HG02642 (cell line): ENCODE measurements at regions not wholly inside any gene's neighbourhood (a gene's known extent, or its start where the extent isn't known, plus 50 kb on each side); places are given as distances from the start of the nearest gene placed in this dataset.

Experiments
- ATAC-seq: cut with Tn5 transposase; IDR thresholded peaks from one replicate; pipeline ENCODE4 v1.9.1; 2021; ENCODE audit warnings: mild to moderate bottlenecking; ENCODE audit not compliant: unreplicated experiment, poor library complexity

DNA sequence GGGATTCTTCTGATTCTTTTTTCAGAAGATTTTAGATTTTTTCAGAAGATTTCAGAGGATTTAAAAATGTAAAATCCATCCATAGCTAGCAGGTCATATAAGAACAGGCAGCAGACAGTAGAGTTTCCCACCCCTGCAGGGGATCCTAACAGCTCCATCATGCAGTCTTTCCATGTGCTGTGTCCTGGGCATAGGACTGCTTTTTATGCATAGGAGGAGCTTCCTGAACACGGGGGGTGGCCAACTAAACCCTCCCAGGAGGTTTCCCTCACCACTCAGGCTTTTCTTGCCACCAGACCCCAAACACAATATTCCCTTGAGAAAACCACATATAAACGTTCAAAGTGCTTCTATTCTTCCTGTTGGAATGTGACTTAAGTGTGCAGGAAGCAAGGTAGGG, 90.1 kb upstream of the TNR start:
- no peak for ATAC-seq

DNA sequence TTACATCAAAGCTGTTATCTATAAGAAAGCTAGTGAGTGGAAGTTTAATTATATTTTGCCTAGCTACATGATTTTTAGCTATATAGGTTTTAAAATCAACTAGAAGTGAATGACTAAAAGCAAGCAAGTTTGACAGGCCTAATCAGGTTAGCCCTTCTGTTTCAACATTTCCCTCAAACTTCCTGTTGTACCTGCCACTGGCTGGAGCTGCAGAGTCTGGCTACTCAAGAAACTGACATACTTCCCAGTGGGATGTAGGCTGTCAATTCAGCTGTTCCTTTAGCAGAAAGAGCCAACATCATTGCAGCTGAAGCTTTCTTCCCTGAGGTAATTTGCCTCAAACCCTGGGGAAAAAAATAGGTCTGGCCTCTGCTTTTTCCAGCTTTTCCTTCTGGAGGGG, 87.1 kb upstream of the TNR start:
- no peak for ATAC-seq

DNA sequence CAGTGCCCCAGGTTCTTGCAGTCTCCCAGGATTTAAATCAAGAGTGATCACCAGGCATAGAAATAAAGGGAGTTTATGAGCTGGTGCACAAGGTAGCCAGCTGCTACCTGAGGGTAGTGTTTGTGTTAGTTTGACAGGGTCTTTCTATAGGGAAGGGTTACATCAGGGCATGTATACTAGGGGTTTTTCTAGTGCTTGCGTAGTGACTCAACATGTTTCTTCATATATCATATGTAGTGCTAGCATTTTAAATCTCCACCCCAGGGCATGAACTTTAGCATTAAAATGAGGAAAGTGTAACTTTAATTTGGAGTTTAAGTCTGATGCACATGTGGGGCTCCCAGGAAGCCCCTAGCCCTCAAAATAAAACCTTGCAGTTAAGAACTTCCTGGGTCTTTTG, 86.5 kb upstream of the TNR start:
- ATAC-seq, result no peak

DNA sequence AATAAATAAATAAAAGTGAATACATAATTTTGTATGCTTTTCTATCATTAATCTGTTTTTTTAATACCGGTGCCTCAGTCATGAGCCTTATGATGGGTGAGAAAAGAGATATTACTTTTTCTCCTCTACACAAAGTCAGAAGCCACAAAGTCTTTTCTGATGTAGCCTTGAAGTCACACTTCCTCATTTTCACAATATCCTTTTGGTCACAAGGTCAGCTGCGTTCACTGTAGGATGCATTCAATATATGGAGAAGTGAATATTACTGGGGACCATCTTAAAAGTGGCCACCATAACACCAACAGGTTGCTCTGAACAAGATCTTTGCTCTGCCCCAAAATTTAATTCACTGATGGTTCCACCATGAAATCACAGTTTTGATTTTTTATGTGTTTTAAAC, 83.3 kb upstream of the TNR start:
- ATAC-seq, result no peak

DNA sequence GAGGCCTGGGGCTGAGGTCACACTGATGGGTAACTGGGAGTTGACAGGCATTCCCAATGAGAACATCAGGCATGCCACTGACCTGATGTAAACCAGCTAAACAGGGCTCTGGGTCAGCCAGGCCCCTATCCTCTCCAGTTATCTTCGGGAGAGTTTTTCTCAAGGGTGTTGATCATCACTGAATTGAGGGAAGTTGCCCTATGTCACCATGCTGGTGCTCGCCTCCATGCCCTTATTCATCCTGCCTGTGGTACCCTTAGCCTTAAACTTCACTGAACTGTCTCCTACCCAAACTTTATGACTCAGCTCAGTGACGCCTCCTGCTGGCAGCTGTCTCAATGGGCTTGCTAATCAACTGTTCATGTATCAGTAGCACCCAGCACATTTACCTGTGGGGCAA, 80.7 kb upstream of the TNR start:
- no peak for ATAC-seq

DNA sequence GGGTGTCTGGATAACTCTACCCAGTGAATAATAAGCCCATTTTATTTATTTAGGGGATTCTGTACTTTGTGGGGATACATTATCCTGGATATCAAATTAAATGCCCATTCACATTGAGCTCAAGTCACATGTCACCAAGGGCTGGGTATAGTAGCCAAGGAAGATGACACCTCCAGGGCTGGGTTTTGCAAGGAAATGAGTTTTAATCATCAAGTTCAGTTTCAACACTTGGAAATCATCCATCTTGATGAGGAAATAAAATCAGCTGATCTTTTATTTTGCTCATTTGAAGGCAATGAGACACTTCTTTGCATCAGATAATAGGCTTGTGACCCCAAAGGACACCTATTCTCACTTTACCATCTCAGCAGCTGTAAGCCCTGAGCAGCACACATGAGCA, 80.0 kb upstream of the TNR start:
- ATAC-seq, result no peak

DNA sequence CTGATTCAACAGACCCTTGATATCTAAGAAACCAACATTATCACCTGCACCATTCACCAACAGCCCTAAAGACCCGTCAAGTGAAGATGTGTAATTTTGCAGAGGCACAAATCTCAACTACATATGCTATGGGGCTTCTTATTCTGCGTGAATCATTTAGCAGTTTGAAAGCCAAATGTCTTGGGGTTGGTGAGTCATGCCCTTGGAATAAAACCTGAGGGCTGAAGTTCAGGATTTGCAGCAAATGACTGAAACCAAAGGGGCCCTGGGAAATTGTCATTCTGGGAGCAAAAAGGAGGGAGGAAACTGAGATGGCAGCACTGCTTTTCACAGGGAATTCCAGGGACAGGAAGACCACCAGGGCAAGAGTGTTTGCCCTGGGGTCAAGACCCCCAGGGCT, 79.2 kb upstream of the TNR start:
- ATAC-seq, result no peak

DNA sequence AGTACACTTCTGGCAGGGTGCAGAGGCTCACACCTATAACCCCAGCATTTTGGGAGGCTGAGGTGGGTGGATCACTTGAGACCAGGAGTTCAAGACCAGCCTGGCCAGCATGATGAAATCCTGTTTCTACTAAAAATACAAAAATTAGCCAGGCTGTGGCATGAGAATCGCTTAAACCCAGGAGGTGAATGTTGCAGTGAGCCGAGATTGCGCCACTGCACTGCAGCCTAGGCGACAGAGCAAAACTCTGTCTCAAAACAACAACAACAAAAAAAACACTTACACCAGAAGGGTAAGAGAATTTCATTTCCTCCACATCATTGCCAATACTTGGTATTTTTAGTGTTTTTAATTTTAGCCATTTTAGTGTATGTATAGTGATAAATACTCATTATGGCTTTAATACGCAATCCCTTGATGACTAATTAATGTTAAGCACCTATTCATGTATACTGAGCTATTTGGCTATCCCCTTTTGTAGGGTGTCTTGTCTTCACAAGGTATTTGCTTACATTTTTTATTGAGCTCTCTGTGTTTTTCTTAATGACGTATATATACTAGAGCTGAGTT, 77.1 kb upstream of the TNR start:
- no peak for ATAC-seq

DNA sequence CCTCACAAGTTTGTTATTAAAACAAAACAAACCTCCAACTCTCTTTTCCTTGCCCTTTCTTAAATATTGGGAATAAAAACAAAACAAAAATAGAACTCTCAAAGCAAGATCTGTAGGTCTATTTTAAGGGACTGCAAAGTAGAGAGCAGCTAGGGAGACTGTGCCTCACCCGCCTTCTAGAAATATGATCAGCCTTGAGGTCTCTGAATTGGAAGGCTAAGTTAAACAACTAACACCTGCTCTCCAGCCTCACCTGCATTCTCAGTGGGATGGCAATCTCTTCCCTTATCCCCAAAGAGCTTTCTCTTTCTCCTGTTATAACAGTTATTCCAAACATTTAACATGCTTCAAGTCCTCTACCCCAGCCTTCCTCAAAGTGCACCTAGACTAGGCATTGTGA, 75.5 kb upstream of the TNR start:
- no peak for ATAC-seq

DNA sequence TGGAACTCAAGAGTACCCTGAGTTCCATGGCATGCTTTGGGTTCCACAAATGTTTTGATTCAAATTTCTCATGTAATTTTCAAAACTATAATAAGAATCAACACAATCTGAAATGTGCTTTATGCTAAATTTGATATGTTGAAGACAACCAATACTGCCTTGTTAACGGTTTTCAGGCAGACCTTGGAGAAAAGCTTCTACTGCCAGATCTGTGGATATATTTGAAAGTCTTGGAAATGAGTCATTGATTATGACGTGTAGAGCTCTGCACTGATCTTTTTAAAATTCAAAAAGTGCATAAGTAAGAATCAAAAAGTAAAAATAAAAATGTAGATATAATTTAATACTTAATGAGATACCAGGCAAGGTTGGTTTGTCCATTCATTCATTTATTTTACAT, 74.0 kb upstream of the TNR start:
- no peak for ATAC-seq

DNA sequence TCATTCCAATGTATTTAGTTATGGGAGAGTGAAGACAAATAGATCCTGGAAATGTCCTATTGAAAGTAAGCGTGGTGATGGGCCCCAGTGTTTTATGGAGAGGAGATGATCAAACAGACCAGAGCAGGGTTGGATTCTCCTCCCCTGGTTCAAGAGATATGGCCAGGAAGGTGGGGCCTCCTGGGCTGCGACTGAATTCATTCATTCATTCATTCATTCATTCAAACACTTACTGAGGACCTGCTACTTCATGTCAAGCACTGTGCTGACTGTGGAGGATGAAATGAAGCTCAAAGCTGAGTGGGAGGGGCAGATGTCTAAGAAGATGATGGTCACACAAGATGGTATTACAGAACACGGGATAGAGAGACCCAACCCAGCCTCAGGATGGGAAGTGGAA, 71.5 kb upstream of the TNR start:
- ATAC-seq, result no peak

DNA sequence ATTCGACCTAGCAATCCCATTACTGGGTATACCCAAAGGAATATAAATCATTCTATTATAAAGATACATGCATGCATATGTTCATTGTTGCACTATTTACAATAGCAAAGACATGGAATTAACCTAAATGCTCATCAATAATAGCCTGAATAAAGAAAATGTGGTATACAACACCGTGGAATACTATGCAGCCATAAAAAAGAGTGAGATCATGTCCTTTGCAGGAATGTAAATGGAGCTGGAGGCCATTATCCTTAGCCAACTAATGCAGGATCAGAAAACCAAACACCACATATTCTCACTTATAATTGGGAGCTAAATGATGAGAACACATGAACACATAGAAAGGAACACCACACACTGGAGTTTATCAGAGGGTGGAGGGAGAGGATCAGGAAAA, 69.5 kb upstream of the TNR start:
- ATAC-seq, result no peak

DNA sequence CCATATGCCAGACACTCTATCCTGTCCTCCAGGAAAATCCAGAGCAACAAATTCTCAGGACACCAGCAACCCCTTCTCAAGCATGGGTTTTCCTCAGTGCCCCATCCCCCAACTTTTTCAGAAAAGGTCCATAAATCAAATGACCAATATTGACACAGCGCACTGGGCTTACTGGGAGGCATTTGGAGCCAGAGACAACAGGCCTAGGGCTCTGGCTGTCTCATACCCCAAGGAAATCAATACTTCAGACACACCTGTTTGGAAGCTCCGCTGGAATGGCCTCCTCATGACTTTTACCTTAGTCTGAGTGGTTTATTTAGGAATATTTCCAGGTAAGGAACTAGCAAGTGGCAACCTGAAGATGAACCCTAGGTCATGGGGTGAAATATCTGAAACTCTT, 66.9 kb upstream of the TNR start:
- ATAC-seq, result no peak

DNA sequence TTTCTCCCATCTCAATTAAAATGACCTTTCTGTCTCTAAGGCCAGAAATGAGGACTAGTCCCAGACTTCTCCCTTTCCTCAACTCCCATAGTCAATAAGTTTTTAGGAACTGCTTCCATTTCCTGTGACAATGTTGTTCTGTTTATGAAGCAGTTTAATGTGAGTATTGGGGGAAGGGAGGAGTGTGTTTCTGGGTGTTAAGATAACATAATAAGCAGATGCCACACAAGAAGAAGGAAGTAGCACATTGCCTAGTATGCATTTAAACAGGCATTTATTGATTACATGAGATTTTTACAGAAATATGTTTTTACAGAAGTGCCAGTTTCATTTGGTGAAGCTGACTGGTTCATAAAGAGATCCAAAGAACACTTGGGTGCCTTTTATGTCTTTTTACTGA, 65.6 kb upstream of the TNR start:
- no peak for ATAC-seq

DNA sequence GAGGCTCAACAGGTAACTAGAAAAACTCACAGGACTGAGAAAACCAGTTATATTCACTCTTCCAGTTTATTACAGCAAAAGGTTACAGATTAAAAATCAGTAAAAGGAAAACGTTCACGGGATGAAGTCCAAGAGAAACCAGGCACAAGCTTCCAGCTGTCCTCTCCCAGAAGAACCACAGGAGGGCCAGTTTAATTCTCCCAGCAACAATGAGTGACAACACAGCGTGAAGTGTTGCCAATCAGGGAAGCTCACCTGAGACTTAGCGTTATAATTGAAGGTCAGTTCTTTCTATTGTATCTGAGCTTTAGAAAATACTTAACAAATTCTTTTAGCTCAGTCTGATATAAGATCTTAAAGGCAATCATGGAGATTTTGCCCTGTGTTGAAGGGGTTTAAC, 65.2 kb upstream of the TNR start:
- ATAC-seq, result no peak

DNA sequence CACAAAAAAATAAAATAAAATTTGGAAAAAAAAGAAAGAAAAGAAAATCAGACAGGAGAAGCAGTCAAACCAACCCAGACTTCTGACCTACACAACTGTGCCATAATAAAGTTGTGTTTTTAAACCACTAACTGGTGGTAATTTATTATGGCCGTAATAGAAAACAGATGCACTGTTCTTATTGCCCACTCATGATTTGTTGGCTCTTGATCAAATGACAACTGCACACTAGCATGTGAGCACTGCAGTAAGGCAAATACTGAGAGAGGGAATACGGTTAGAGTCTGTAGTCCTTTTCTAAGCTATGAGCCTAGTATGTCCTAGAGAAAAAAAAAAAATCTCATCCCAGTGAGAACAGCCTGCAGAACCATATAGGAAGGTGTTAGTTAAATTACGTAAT, 61.2 kb upstream of the TNR start:
- no peak for ATAC-seq

DNA sequence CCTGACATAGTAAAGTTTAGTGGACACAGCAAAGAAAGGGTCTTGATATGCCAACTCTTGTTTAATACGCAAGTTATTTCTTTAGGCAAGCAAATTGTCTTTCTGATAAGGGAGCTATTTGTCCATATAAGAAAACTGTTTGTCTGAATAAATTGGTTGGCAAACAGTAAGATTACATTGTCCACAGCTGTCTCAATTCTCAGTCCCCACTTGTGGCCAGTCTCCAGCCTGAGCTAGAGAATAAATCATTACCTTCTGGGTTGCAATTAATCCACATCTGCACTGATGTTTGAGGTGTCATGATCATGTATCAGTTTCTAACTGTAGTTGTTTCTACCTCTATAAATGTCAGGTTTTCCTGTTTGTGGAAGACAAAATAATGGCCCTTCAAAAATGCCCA, 60.0 kb upstream of the TNR start:
- ATAC-seq, result no peak

DNA sequence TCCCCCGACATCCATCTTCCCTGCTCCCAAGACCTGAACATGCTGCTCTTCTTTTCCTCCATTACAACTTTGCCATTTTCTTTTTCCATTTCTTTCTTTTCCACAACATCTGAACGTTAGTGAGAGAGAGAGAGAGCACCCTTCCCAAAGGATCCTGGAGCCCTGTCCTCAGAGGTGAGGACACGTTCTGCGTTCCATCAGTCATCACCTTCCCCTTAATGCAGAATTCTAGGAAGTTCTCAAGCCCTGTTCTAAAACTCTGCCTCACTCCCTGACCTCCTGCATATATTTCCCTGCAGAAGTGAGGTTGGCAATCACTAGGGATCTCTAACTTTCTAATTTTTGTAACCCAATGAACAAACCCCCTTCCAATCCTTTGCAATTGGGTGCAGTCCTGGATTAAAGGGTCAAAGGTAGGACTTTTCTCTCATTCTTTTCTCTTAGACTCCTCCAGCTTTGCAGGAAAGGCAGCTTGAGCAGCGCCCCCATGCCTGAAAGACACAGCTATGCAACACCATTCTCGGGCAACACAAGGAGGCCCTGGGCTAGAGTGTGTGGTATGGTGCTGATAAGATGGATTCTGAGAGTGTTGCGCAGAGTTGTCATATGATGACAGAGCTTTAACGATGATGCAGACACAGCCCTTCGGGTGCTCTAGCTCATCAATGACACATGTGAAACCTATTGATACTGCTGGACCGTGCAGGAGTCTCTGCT, 59.2 kb upstream of the TNR start:
- ATAC-seq, result no peak

DNA sequence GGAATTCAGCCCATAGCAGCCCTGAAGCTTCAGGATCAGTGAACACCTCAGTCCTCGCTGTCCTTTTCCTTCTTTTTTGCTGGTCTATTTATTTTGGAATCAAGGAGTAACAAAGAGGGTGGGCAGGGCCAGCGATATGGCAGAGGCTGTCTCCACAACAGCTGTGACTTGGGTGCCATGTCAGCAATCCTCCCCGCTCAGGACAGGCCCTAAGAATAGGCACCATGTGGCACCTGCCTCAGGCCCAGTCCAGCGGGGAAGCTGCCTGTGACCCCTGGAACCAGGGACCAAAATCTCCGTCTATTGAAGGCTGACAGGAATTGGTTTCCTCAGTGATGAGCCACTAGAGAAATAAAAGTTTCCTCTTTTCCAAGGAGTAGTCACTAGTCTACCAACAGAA, 58.6 kb upstream of the TNR start:
- no peak for ATAC-seq

DNA sequence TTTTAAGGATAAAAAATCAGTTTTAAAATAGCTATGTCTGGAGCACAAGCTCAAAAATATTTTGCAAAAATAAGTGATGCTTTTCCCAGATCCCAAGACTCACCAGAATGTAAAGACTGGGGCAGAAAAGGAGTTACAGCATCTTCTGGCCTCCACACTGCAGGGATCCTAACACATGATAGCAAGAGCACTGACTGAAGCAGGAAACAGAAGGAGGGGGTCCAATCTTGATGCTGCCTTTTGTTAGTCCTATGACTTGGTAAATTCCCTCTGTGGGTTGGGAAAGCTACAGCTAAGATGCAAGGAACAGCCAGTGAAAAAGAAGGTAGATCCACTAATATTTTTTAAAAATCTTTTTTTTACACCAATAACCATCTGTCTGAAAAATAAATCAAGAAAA, 54.2 kb upstream of the TNR start:
- no peak for ATAC-seq

DNA sequence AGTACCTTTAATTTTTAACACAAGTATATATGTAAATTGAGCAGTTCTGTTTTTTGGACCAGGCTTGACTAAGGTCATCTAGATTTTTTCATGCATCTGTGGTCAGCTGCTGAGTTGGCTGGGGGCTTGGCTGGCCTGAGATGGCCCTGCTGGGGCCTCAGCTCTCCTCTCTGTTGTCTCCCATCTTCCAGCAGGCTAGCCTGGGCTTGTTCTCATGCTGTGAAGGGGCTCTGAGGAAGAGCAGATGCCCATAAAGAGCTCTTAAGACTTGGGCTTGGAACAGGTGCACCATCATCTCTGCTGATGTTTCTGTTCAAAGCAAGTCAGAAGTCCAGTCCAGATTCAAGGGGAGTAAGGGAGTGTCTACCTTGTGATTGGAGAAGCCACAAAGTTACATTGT, 51.2 kb upstream of the TNR start:
- ATAC-seq, result no peak

DNA sequence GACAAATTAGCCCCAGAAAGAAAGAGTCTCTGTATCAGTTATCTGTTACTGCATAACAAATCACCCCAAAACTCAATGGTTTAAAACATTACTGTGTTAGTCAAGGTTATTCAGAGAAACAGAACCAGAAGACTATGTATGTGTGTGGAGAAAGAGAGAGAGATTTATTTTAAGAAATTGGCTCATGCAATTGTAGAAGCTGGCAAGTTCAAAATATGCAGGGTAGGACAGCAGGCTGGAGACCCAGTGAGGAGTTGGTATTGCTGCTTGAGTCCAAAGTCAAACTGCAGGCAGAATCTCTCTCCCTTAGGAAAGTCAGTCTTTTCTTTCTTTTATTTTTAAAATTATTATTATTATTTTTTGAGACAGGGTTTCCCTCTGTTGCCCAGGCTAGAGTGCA, 50.2 kb upstream of the TNR start:
- no peak for ATAC-seq
